Endothelial cell of umbilical vein (primary cell): ENCODE measurements at regions not wholly inside any gene's neighbourhood (a gene's known extent, or its start where the extent isn't known, plus 50 kb on each side); places are given as distances from the start of the nearest gene placed in this dataset.

ENCODE experiments used
- BruUV-seq: library from RNA; stranded (reverse); fragments of 400-500 nt; replicated peaks from 2 replicates; lab custom pipeline; 2021; lab: Mats Ljungman, UMichigan
- CTCF ChIA-PET: fragments of 300-600, 350-600 bp; sonication (Branson Sonifier 250); formaldehyde crosslinking; loops from one replicate; lab custom pipeline; 2021; ENCODE audit warnings: antibody characterized with exemption, inconsistent platforms; lab: Charles Lee
- POLR2A ChIA-PET: fragments of 300-600, 350-600 bp; sonication (Branson Sonifier 250); formaldehyde crosslinking; loops from one replicate; lab custom pipeline; 2021; ENCODE audit warnings: antibody characterized with exemption, inconsistent platforms; lab: Charles Lee
- DNase-seq: peaks from one replicate; pipeline ENCODE4 v3.0.0-alpha.2; 2011; ENCODE audit warnings: low read depth, low spot score
- FAIRE-seq: peaks from 2 replicates; lab custom pipeline; 2011; peaks lifted over from hg19 to GRCh38; lab: Jason Lieb, UNC
- H2AFZ ChIP-seq: 2 replicates; pipeline ENCODE4 v1.6.0; 2012; ENCODE audit warnings: low read depth, low read length, control low read depth, inconsistent platforms
- H3K27ac ChIP-seq: 2 replicates; pipeline ENCODE4 v1.5.1; 2011; ENCODE audit warnings: low read depth, mild to moderate bottlenecking, control low read depth, low read length, moderate library complexity; ENCODE audit not compliant: insufficient read depth
- H3K27me3 ChIP-seq, 2 experiments: 2 replicates each; pipeline versions ENCODE4 v1.6.0 to v1.6.1; 2011; ENCODE audit warnings: low read length in 2 of 2, mixed read lengths in 1 of 2; ENCODE audit not compliant: control insufficient read depth in 2 of 2, insufficient read depth in 2 of 2
- H3K36me3 ChIP-seq, 2 experiments: 2 replicates in 1 of 2; 3 replicates in 1 of 2; pipeline ENCODE4 v1.5.1; 2011; ENCODE audit warnings: low read length in 2 of 2, mild to moderate bottlenecking in 1 of 2, moderate library complexity in 1 of 2; ENCODE audit not compliant: control insufficient read depth in 2 of 2, insufficient read depth in 2 of 2; ENCODE audit errors: extremely low read depth in 1 of 2
- H3K4me1 ChIP-seq: 3 replicates; pipeline ENCODE4 v1.5.1; 2011; ENCODE audit warnings: mild to moderate bottlenecking, low read length; ENCODE audit not compliant: control insufficient read depth, insufficient read depth; ENCODE audit errors: extremely low read depth
- H3K4me2 ChIP-seq: 2 replicates; pipeline ENCODE4 v1.6.1; 2011; ENCODE audit warnings: low read length, control low read depth, mixed read lengths; ENCODE audit not compliant: insufficient read depth
- H3K4me3 ChIP-seq, 3 experiments: fragments of 200-600 bp in 1 of 3; sonication (generic), shearing (Covaris generic) in 1 of 3; replicated peaks in 1 of 3; 2 replicates each; pipeline ENCODE4 v1.5.1; 2011 to 2016; ENCODE audit warnings: control low read depth in 3 of 3, low read length in 3 of 3, mild to moderate bottlenecking in 2 of 3, inconsistent platforms in 1 of 3, low read depth in 1 of 3, moderate library complexity in 1 of 3; ENCODE audit not compliant: insufficient read depth in 1 of 3
- H3K79me2 ChIP-seq: 2 replicates; pipeline ENCODE4 v1.6.0; 2012; ENCODE audit warnings: low read length, inconsistent platforms; ENCODE audit not compliant: control insufficient read depth, insufficient read depth
- H3K9ac ChIP-seq: replicated peaks from 2 replicates; pipeline ENCODE3; 2011; ENCODE audit warnings: low read length, control low read depth; ENCODE audit not compliant: insufficient read depth; ENCODE audit errors: extremely low read depth
- H3K9me1 ChIP-seq: replicated peaks from 3 replicates; pipeline ENCODE4 v1.6.0; 2011; ENCODE audit warnings: mild to moderate bottlenecking, low read length; ENCODE audit not compliant: control insufficient read depth, insufficient read depth; ENCODE audit errors: extremely low read depth
- H3K9me3 ChIP-seq: replicated peaks from 2 replicates; pipeline ENCODE4 v1.5.1; 2012; ENCODE audit warnings: low read length, inconsistent platforms; ENCODE audit not compliant: control insufficient read depth, insufficient read depth
- H4K20me1 ChIP-seq: replicated peaks from 2 replicates; pipeline ENCODE3; 2011; ENCODE audit warnings: mild to moderate bottlenecking, low read length; ENCODE audit not compliant: control insufficient read depth, insufficient read depth; ENCODE audit errors: extremely low read depth
- EZH2 ChIP-seq: IDR thresholded peaks from 2 replicates; pipeline ENCODE4 v1.6.1; 2012; ENCODE audit warnings: borderline replicate concordance, low read depth, mild to moderate bottlenecking, moderate library complexity, low read length, inconsistent platforms; ENCODE audit not compliant: severe bottlenecking
- FOS ChIP-seq: IDR thresholded peaks from 2 replicates; pipeline ENCODE4 v1.6.1; 2011; ENCODE audit warnings: mild to moderate bottlenecking, low read length, moderate library complexity, borderline replicate concordance; ENCODE audit not compliant: insufficient read depth
- GATA2 ChIP-seq: IDR thresholded peaks from 2 replicates; pipeline ENCODE4 v1.7.0; 2011; ENCODE audit warnings: low read depth, mild to moderate bottlenecking, moderate library complexity, mixed read lengths, low read length; ENCODE audit not compliant: insufficient read length, insufficient read depth
- JUN ChIP-seq: IDR thresholded peaks from 2 replicates; pipeline ENCODE4 v1.6.1; 2011; ENCODE audit warnings: borderline replicate concordance, low read depth; ENCODE audit not compliant: insufficient read length, insufficient read depth
- MYC ChIP-seq: IDR thresholded peaks from one replicate; pipeline ENCODE4 v1.6.1; 2011; ENCODE audit warnings: mild to moderate bottlenecking, low read depth, low read length
- POLR2A ChIP-seq: IDR thresholded peaks from 2 replicates; pipeline ENCODE4 v1.6.1; 2012; ENCODE audit warnings: low read depth, mild to moderate bottlenecking, control low read depth, low read length
- POLR2AphosphoS5 ChIP-seq: IDR thresholded peaks from 2 replicates; pipeline ENCODE4 v1.6.1; 2012; ENCODE audit warnings: low read depth, mild to moderate bottlenecking, control low read depth, low read length, moderate library complexity; ENCODE audit not compliant: insufficient read depth
- dilution Hi-C: fragments of 300-500 bp; cut with MboI; formaldehyde crosslinking; loops from one replicate; pipeline ENCODE4 v1.15.0; 2019; ENCODE audit warnings: low sequenced_read_pairs; ENCODE audit not compliant: extremely low pct_ligation_motif_present
- intact Hi-C: fragments of 100-400 bp; cut with micrococcal nuclease; formaldehyde crosslinking; loops from one replicate; pipeline ENCODE4 v1.10.0; 2022
- TF ChIP-seq, protein P1 (sequence below): IDR thresholded peaks from 2 replicates; pipeline ENCODE4 v1.6.1; 2011; ENCODE audit not compliant: insufficient read depth, insufficient read length
- TF ChIP-seq, protein P2 (sequence below), 2 donors: IDR thresholded peaks; 1 replicate in 1 of 2; 2 replicates in 1 of 2; pipeline ENCODE4 v1.5.1; 2011; ENCODE audit warnings: low read length in 2 of 2, mild to moderate bottlenecking in 2 of 2, moderate library complexity in 2 of 2, control low read depth in 1 of 2, inconsistent platforms in 1 of 2, low read depth in 1 of 2; ENCODE audit not compliant: insufficient read depth in 1 of 2; ENCODE audit errors: extremely low read depth in 1 of 2

- dilution Hi-C loops: no loop called here
- no peak for FAIRE-seq
Measured at GRCh38 chr7:153948060-153948459, 104.1 kb upstream of the DPP6 start.

More at GRCh38 chr7:153948060-153948459, 104.1 kb upstream of the DPP6 start:
- no TSS peak for BruUV-seq
- H3K4me1 ChIP-seq: peaks cover 5% of the 10 kb centered on the region
- intact Hi-C loops: no loop called here
- H3K27ac ChIP-seq: no peak overlapping the region
- H3K9me1 ChIP-seq: no peaks in the 10 kb centered on the region
- no peak for DNase-seq
- H3K4me3 ChIP-seq: no peak overlapping the region
- H3K36me3 ChIP-seq: no peaks in the 10 kb centered on the region
- POLR2A ChIA-PET: no interaction called here
- H2AFZ ChIP-seq: no peak overlapping the region
- H3K27me3 ChIP-seq: no peaks in the 10 kb centered on the region
- no peaks in the 10 kb centered on the region for H3K79me2 ChIP-seq
- no peak overlapping the region for H3K9ac ChIP-seq
- CTCF ChIA-PET: no interaction called here
- H3K4me2 ChIP-seq: no peak overlapping the region
- TF ChIP-seq FOS (no peak), POLR2AphosphoS5 (no peak), EZH2 (no peak), JUN (no peak), GATA2 (no peak), MYC (no peak), POLR2A (no peak)
- TF ChIP-seq, protein P1, sequence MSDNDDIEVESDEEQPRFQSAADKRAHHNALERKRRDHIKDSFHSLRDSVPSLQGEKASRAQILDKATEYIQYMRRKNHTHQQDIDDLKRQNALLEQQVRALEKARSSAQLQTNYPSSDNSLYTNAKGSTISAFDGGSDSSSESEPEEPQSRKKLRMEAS: no peak
- TF ChIP-seq, protein P2, sequence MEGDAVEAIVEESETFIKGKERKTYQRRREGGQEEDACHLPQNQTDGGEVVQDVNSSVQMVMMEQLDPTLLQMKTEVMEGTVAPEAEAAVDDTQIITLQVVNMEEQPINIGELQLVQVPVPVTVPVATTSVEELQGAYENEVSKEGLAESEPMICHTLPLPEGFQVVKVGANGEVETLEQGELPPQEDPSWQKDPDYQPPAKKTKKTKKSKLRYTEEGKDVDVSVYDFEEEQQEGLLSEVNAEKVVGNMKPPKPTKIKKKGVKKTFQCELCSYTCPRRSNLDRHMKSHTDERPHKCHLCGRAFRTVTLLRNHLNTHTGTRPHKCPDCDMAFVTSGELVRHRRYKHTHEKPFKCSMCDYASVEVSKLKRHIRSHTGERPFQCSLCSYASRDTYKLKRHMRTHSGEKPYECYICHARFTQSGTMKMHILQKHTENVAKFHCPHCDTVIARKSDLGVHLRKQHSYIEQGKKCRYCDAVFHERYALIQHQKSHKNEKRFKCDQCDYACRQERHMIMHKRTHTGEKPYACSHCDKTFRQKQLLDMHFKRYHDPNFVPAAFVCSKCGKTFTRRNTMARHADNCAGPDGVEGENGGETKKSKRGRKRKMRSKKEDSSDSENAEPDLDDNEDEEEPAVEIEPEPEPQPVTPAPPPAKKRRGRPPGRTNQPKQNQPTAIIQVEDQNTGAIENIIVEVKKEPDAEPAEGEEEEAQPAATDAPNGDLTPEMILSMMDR (IDR thresholded peaks at IDR 0.05; ENCODE audit: extremely low read depth in 1 of 2, insufficient read depth in 1 of 2, low read depth in 1 of 2, low read length in 2 of 2): no peak
- H4K20me1 ChIP-seq: no peaks in the 10 kb centered on the region
- peaks cover 3% of the 10 kb centered on the region for H3K9me3 ChIP-seq
